HL-60 (cell line): ENCODE measurements at regions not wholly inside any gene's neighbourhood (a gene's known extent, or its start where the extent isn't known, plus 50 kb on each side); places are given as distances from the start of the nearest gene placed in this dataset.

Source experiments
- GABPA ChIP-seq: IDR thresholded peaks from 2 replicates; pipeline ENCODE4 v1.6.1; 2012; ENCODE audit warnings: low read depth
- POLR2AphosphoS5 ChIP-seq: IDR thresholded peaks from 2 replicates; pipeline ENCODE4 v1.6.1; 2012; ENCODE audit warnings: low read depth
- SPI1 ChIP-seq: IDR thresholded peaks from 2 replicates; pipeline ENCODE4 v1.6.1; 2012; ENCODE audit warnings: low read depth, mild to moderate bottlenecking, borderline replicate concordance
- TF ChIP-seq, protein P1 (sequence below): IDR thresholded peaks from one replicate; pipeline ENCODE4 v1.5.1; 2011; ENCODE audit warnings: low read length, control low read depth, inconsistent platforms; ENCODE audit not compliant: insufficient read depth
- TF ChIP-seq, protein P2 (sequence below): IDR thresholded peaks from 2 replicates; pipeline ENCODE4 v1.6.1; 2012; ENCODE audit warnings: low read depth; ENCODE audit not compliant: insufficient replicate concordance

DNA sequence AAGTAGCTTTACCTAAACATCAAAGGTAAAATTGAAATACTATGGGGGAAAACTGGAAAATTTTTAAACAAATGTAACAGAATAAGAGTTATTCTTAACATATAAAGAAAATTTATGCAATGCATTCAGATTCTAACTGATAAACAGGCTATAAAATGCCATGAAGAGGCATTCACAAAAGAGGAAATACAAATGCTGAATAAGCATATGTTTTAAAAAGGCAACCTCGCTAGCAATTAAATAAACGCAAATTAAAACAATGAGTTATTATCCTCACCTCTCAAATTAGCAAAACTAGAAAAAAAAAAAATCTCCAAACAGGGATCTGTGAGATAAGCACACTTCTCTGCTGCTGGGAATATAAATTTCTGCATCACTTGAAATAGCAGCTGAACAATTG, 63.2 kb upstream of the BRINP1 start:
- TF ChIP-seq, protein P1, sequence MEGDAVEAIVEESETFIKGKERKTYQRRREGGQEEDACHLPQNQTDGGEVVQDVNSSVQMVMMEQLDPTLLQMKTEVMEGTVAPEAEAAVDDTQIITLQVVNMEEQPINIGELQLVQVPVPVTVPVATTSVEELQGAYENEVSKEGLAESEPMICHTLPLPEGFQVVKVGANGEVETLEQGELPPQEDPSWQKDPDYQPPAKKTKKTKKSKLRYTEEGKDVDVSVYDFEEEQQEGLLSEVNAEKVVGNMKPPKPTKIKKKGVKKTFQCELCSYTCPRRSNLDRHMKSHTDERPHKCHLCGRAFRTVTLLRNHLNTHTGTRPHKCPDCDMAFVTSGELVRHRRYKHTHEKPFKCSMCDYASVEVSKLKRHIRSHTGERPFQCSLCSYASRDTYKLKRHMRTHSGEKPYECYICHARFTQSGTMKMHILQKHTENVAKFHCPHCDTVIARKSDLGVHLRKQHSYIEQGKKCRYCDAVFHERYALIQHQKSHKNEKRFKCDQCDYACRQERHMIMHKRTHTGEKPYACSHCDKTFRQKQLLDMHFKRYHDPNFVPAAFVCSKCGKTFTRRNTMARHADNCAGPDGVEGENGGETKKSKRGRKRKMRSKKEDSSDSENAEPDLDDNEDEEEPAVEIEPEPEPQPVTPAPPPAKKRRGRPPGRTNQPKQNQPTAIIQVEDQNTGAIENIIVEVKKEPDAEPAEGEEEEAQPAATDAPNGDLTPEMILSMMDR, result no peak
- TF ChIP-seq POLR2AphosphoS5 (no peak), GABPA (no peak), SPI1 (no peak)
- TF ChIP-seq, protein P2, sequence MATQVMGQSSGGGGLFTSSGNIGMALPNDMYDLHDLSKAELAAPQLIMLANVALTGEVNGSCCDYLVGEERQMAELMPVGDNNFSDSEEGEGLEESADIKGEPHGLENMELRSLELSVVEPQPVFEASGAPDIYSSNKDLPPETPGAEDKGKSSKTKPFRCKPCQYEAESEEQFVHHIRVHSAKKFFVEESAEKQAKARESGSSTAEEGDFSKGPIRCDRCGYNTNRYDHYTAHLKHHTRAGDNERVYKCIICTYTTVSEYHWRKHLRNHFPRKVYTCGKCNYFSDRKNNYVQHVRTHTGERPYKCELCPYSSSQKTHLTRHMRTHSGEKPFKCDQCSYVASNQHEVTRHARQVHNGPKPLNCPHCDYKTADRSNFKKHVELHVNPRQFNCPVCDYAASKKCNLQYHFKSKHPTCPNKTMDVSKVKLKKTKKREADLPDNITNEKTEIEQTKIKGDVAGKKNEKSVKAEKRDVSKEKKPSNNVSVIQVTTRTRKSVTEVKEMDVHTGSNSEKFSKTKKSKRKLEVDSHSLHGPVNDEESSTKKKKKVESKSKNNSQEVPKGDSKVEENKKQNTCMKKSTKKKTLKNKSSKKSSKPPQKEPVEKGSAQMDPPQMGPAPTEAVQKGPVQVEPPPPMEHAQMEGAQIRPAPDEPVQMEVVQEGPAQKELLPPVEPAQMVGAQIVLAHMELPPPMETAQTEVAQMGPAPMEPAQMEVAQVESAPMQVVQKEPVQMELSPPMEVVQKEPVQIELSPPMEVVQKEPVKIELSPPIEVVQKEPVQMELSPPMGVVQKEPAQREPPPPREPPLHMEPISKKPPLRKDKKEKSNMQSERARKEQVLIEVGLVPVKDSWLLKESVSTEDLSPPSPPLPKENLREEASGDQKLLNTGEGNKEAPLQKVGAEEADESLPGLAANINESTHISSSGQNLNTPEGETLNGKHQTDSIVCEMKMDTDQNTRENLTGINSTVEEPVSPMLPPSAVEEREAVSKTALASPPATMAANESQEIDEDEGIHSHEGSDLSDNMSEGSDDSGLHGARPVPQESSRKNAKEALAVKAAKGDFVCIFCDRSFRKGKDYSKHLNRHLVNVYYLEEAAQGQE, result no peak
